Mucosa of descending colon (tissue), 3 donors: ENCODE measurements at regions not wholly inside any gene's neighbourhood (a gene's known extent, or its start where the extent isn't known, plus 50 kb on each side); places are given as distances from the start of the nearest gene placed in this dataset.

Experiments
- ATAC-seq: fragments of 200-7000 bp; cut with Tn5 transposase; one replicate; pipeline ENCODE4 v1.9.1; 2020; ENCODE audit warnings: mild to moderate bottlenecking, moderate library complexity
- DNase-seq, 3 donors: peaks; one replicate each; pipeline ENCODE4 v3.0.0-alpha.2; 2020
- H3K36me3 ChIP-seq: fragments of 200-600 bp; one replicate; pipeline ENCODE4 v1.8.0; 2021; ENCODE audit warnings: low read depth, mild to moderate bottlenecking
- H3K4me1 ChIP-seq: fragments of 200-600 bp; one replicate; pipeline ENCODE4 v1.8.0; 2021; ENCODE audit warnings: low read depth, mild to moderate bottlenecking
- H3K4me3 ChIP-seq: fragments of 200-600 bp; one replicate; pipeline ENCODE4 v1.8.0; 2021; ENCODE audit warnings: mild to moderate bottlenecking
- H3K9me3 ChIP-seq: fragments of 200-600 bp; one replicate; pipeline ENCODE4 v1.8.0; 2021; ENCODE audit warnings: mild to moderate bottlenecking
- CTCF ChIP-seq: fragments of 200-600 bp; IDR thresholded peaks from one replicate; pipeline ENCODE4 v1.8.0; 2022; ENCODE audit warnings: antibody characterized with exemption, mild to moderate bottlenecking
- intact Hi-C, 2 donors: fragments of 100-400 bp; cut with DNase I in 1 of 2; cut with micrococcal nuclease in 1 of 2; formaldehyde crosslinking; loops; one replicate each; pipeline versions ENCODE4 v1.11.0 to v1.11.1; 2022; cut with DNase I, micrococcal nuclease
- donor health status: DM: no; HTN: no; CAD: no; lungs with moderate emphysema.
- donor health status: DM: no; HTN: no; CAD: no.
- donor health status: DM: no; HTN: yes; CAD: no.

- no peak for ATAC-seq
- intact Hi-C loops, result no loop called here
- H3K36me3 ChIP-seq, result no peaks in the 10 kb centered on the region
- no peaks in the 10 kb centered on the region for H3K4me1 ChIP-seq
- no peak for DNase-seq
- no peak overlapping the region for H3K4me3 ChIP-seq
- H3K9me3 ChIP-seq, result no peaks in the 10 kb centered on the region
- TF ChIP-seq CTCF, result no peak
Observed at GRCh38 chr2:13103778-13104493, 387.2 kb downstream of the TRIB2 start.

GRCh38 chr2:13104723-13105122 lies 388.0 kb downstream of the TRIB2 start:
- no peak overlapping the region for H3K4me3 ChIP-seq
- no peaks in the 10 kb centered on the region for H3K36me3 ChIP-seq
- no peaks in the 10 kb centered on the region for H3K9me3 ChIP-seq
- no peaks in the 10 kb centered on the region for H3K4me1 ChIP-seq
- intact Hi-C loops, result no loop called here
- ATAC-seq (no peak), DNase-seq (no peak)
- TF ChIP-seq CTCF, result no peak

GRCh38 chr2:13106302-13106701 lies 389.6 kb downstream of the TRIB2 start:
- H3K9me3 ChIP-seq, result no peaks in the 10 kb centered on the region
- no peak overlapping the region for H3K4me3 ChIP-seq
- no peak for ATAC-seq
- no peak for TF ChIP-seq CTCF
- H3K36me3 ChIP-seq, result no peaks in the 10 kb centered on the region
- H3K4me1 ChIP-seq, result no peaks in the 10 kb centered on the region
- no peak for DNase-seq
- intact Hi-C loops, result no loop called here

GRCh38 chr2:13109516-13109915 lies 392.8 kb downstream of the TRIB2 start:
- Histone ChIP-seq H3K9me3 (no peaks in the 10 kb centered on the region), H3K4me1 (no peaks in the 10 kb centered on the region), H3K4me3 (no peak overlapping the region), H3K36me3 (no peaks in the 10 kb centered on the region)
- no peak for TF ChIP-seq CTCF
- DNase-seq, result no peak
- intact Hi-C loops, result no loop called here
- ATAC-seq, result no peak

GRCh38 chr2:13110825-13111224 lies 394.1 kb downstream of the TRIB2 start:
- DNase-seq (no peak), ATAC-seq (no peak)
- Histone ChIP-seq H3K4me1 (no peaks in the 10 kb centered on the region), H3K36me3 (no peaks in the 10 kb centered on the region), H3K9me3 (no peaks in the 10 kb centered on the region), H3K4me3 (no peak overlapping the region)
- intact Hi-C loops, result no loop called here
- TF ChIP-seq CTCF, result no peak

GRCh38 chr2:13113002-13113401 lies 396.3 kb downstream of the TRIB2 start:
- H3K36me3 ChIP-seq, result no peaks in the 10 kb centered on the region
- ATAC-seq (no peak), DNase-seq (no peak)
- no peaks in the 10 kb centered on the region for H3K9me3 ChIP-seq
- H3K4me3 ChIP-seq, result no peak overlapping the region
- intact Hi-C loops, result no loop called here
- no peaks in the 10 kb centered on the region for H3K4me1 ChIP-seq
- TF ChIP-seq CTCF, result no peak
